ENCODE measurements at regions not wholly inside any gene's neighbourhood (a gene's known extent, or its start where the extent isn't known, plus 50 kb on each side); places are given as distances from the start of the nearest gene placed in this dataset.

- Histone ChIP-seq H3K27me3 (ENCODE audit: low read length) (no peaks in the 10 kb centered on the region), H3K4me2 (ENCODE audit: low read depth, low read length, poor library complexity, severe bottlenecking) (no peak overlapping the region), H2AFZ (ENCODE audit: low read length) (no peak overlapping the region)
These were observed 244.0 kb upstream of the FAM83B start for GRCh38 chr6:54602591-54602990.

GRCh38 chr6:54609981-54610380 lies 236.6 kb upstream of the FAM83B start:
- H3K4me1 ChIP-seq (ENCODE audit: low read length), result no peaks in the 10 kb centered on the region
- H3K79me2 ChIP-seq (ENCODE audit: low read length), result no peaks in the 10 kb centered on the region
- H3K4me3 ChIP-seq (ENCODE audit: low read length), result no peak overlapping the region
- no peak overlapping the region for H2AFZ ChIP-seq (ENCODE audit: low read length)
- H3K9me2 ChIP-seq (replicated peaks; ENCODE audit: insufficient read depth, low read length), result no peaks in the 10 kb centered on the region; the same call in 1 of the 2 replicates
- no peak overlapping the region for H3K9ac ChIP-seq (ENCODE audit: low read length)
- H3K9me3 ChIP-seq (ENCODE audit: low read length), result peaks cover 19% of the 10 kb centered on the region
- no peaks in the 10 kb centered on the region for H3K27me3 ChIP-seq (ENCODE audit: low read length)
- no peaks in the 10 kb centered on the region for H3K36me3 ChIP-seq (ENCODE audit: insufficient read depth, low read length)
- H3K27ac ChIP-seq (ENCODE audit: low read length), result no peak overlapping the region
- H4K20me1 ChIP-seq (ENCODE audit: insufficient read depth, low read depth, low read length), result no peaks in the 10 kb centered on the region
- H3K4me2 ChIP-seq (ENCODE audit: low read depth, low read length, poor library complexity, severe bottlenecking), result no peak overlapping the region
- DNase-seq, result no peak

More at GRCh38 chr6:54602591-54602990, 244.0 kb upstream of the FAM83B start:
- no peak for DNase-seq
- Histone ChIP-seq H3K4me3 (ENCODE audit: low read length) (no peak overlapping the region), H3K79me2 (ENCODE audit: low read length) (no peaks in the 10 kb centered on the region), H4K20me1 (ENCODE audit: insufficient read depth, low read depth, low read length) (no peaks in the 10 kb centered on the region), H3K36me3 (ENCODE audit: insufficient read depth, low read length) (no peaks in the 10 kb centered on the region), H3K9me2 (replicated peaks; ENCODE audit: insufficient read depth, low read length) (no peaks in the 10 kb centered on the region; the same call in 1 of the 2 replicates), H3K4me1 (ENCODE audit: low read length) (no peaks in the 10 kb centered on the region), H3K9me3 (ENCODE audit: low read length) (peaks cover 3% of the 10 kb centered on the region; the same call in 1 of the 2 replicates), H3K27ac (ENCODE audit: low read length) (no peak overlapping the region), H3K9ac (ENCODE audit: low read length) (no peak overlapping the region)

- H3K27ac ChIP-seq (ENCODE audit: low read length), result no peak overlapping the region
- H3K9me3 ChIP-seq (ENCODE audit: low read length), result peaks cover 12% of the 10 kb centered on the region
- no peaks in the 10 kb centered on the region for H4K20me1 ChIP-seq (ENCODE audit: insufficient read depth, low read depth, low read length)
- H3K79me2 ChIP-seq (ENCODE audit: low read length), result no peaks in the 10 kb centered on the region
- H3K27me3 ChIP-seq (ENCODE audit: low read length), result no peaks in the 10 kb centered on the region
- H2AFZ ChIP-seq (ENCODE audit: low read length), result no peak overlapping the region
- H3K36me3 ChIP-seq (ENCODE audit: insufficient read depth, low read length), result no peaks in the 10 kb centered on the region
- DNase-seq, result no peak
- no peak overlapping the region for H3K4me2 ChIP-seq (ENCODE audit: low read depth, low read length, poor library complexity, severe bottlenecking)
- no peak overlapping the region for H3K4me3 ChIP-seq (ENCODE audit: low read length)
- no peaks in the 10 kb centered on the region for H3K9me2 ChIP-seq (replicated peaks; ENCODE audit: insufficient read depth, low read length)
- no peak overlapping the region for H3K9ac ChIP-seq (ENCODE audit: low read length)
- no peaks in the 10 kb centered on the region for H3K4me1 ChIP-seq (ENCODE audit: low read length)
These were observed 233.0 kb upstream of the FAM83B start for GRCh38 chr6:54613596-54613995.

GRCh38 chr6:54614499-54615195 lies 231.9 kb upstream of the FAM83B start:
- H2AFZ ChIP-seq (ENCODE audit: low read length), result no peak overlapping the region
- no peaks in the 10 kb centered on the region for H3K36me3 ChIP-seq (ENCODE audit: insufficient read depth, low read length)
- H3K9ac ChIP-seq (ENCODE audit: low read length), result no peak overlapping the region
- H3K4me2 ChIP-seq (ENCODE audit: low read depth, low read length, poor library complexity, severe bottlenecking), result no peak overlapping the region
- H3K4me1 ChIP-seq (ENCODE audit: low read length), result no peaks in the 10 kb centered on the region
- no peak overlapping the region for H3K27ac ChIP-seq (ENCODE audit: low read length)
- no peaks in the 10 kb centered on the region for H3K79me2 ChIP-seq (ENCODE audit: low read length)
- H3K27me3 ChIP-seq (ENCODE audit: low read length), result no peaks in the 10 kb centered on the region
- no peaks in the 10 kb centered on the region for H4K20me1 ChIP-seq (ENCODE audit: insufficient read depth, low read depth, low read length)
- no peak overlapping the region for H3K4me3 ChIP-seq (ENCODE audit: low read length)
- DNase-seq, result no peak
- H3K9me2 ChIP-seq (replicated peaks; ENCODE audit: insufficient read depth, low read length), result no peaks in the 10 kb centered on the region
- peaks cover 12% of the 10 kb centered on the region for H3K9me3 ChIP-seq (ENCODE audit: low read length)

GRCh38 chr6:54617730-54618129 lies 228.8 kb upstream of the FAM83B start:
- H3K27ac ChIP-seq (ENCODE audit: low read length), result no peak overlapping the region
- H3K4me2 ChIP-seq (ENCODE audit: low read depth, low read length, poor library complexity, severe bottlenecking), result no peak overlapping the region

GRCh38 chr6:54618572-54618971 lies 228.0 kb upstream of the FAM83B start:
- H3K4me2 ChIP-seq (ENCODE audit: low read depth, low read length, poor library complexity, severe bottlenecking), result no peak overlapping the region
- no peak overlapping the region for H3K27ac ChIP-seq (ENCODE audit: low read length)
- no peak for DNase-seq
- no peaks in the 10 kb centered on the region for H4K20me1 ChIP-seq (ENCODE audit: insufficient read depth, low read depth, low read length)
- H2AFZ ChIP-seq (ENCODE audit: low read length), result no peak overlapping the region
- H3K9me3 ChIP-seq (ENCODE audit: low read length), result no peaks in the 10 kb centered on the region; the same call in 1 of the 2 replicates
- H3K27me3 ChIP-seq (ENCODE audit: low read length), result no peaks in the 10 kb centered on the region
- H3K9me2 ChIP-seq (replicated peaks; ENCODE audit: insufficient read depth, low read length), result no peaks in the 10 kb centered on the region
- H3K4me1 ChIP-seq (ENCODE audit: low read length), result no peaks in the 10 kb centered on the region
- no peaks in the 10 kb centered on the region for H3K36me3 ChIP-seq (ENCODE audit: insufficient read depth, low read length)
- H3K79me2 ChIP-seq (ENCODE audit: low read length), result no peaks in the 10 kb centered on the region
- H3K9ac ChIP-seq (ENCODE audit: low read length), result no peak overlapping the region
- H3K4me3 ChIP-seq (ENCODE audit: low read length), result no peak overlapping the region

More at GRCh38 chr6:54617730-54618129, 228.8 kb upstream of the FAM83B start:
- no peak for DNase-seq
- Histone ChIP-seq H3K9ac (ENCODE audit: low read length) (no peak overlapping the region), H3K27me3 (ENCODE audit: low read length) (no peaks in the 10 kb centered on the region), H3K36me3 (ENCODE audit: insufficient read depth, low read length) (no peaks in the 10 kb centered on the region), H3K9me3 (ENCODE audit: low read length) (no peaks in the 10 kb centered on the region; the same call in 1 of the 2 replicates), H2AFZ (ENCODE audit: low read length) (no peak overlapping the region), H3K4me3 (ENCODE audit: low read length) (no peak overlapping the region), H3K79me2 (ENCODE audit: low read length) (no peaks in the 10 kb centered on the region), H3K9me2 (replicated peaks; ENCODE audit: insufficient read depth, low read length) (no peaks in the 10 kb centered on the region), H4K20me1 (ENCODE audit: insufficient read depth, low read depth, low read length) (no peaks in the 10 kb centered on the region), H3K4me1 (ENCODE audit: low read length) (no peaks in the 10 kb centered on the region)

- Histone ChIP-seq H3K36me3 (ENCODE audit: insufficient read depth, low read length) (no peaks in the 10 kb centered on the region), H3K27me3 (ENCODE audit: low read length) (no peaks in the 10 kb centered on the region), H3K27ac (ENCODE audit: low read length) (no peak overlapping the region), H3K4me2 (ENCODE audit: low read depth, low read length, poor library complexity, severe bottlenecking) (no peak overlapping the region), H3K9me3 (ENCODE audit: low read length) (no peaks in the 10 kb centered on the region; the same call in 1 of the 2 replicates), H3K9ac (ENCODE audit: low read length) (no peak overlapping the region), H3K79me2 (ENCODE audit: low read length) (no peaks in the 10 kb centered on the region), H4K20me1 (ENCODE audit: insufficient read depth, low read depth, low read length) (no peaks in the 10 kb centered on the region), H3K4me3 (ENCODE audit: low read length) (no peak overlapping the region), H3K9me2 (replicated peaks; ENCODE audit: insufficient read depth, low read length) (no peaks in the 10 kb centered on the region), H2AFZ (ENCODE audit: low read length) (no peak overlapping the region), H3K4me1 (ENCODE audit: low read length) (no peaks in the 10 kb centered on the region)
- no peak for DNase-seq
These were observed 227.5 kb upstream of the FAM83B start for GRCh38 chr6:54619102-54619501.

- Histone ChIP-seq H3K36me3 (ENCODE audit: insufficient read depth, low read length) (no peaks in the 10 kb centered on the region), H3K9me3 (ENCODE audit: low read length) (0 out of 2 replicates have a peak, but pooled peaks cover 3% of the 10 kb centered on the region), H3K4me2 (ENCODE audit: low read depth, low read length, poor library complexity, severe bottlenecking) (no peak overlapping the region), H3K27me3 (ENCODE audit: low read length) (no peaks in the 10 kb centered on the region), H3K27ac (ENCODE audit: low read length) (no peak overlapping the region), H3K9me2 (replicated peaks; ENCODE audit: insufficient read depth, low read length) (no peaks in the 10 kb centered on the region), H3K79me2 (ENCODE audit: low read length) (no peaks in the 10 kb centered on the region), H3K9ac (ENCODE audit: low read length) (no peak overlapping the region), H3K4me3 (ENCODE audit: low read length) (no peak overlapping the region), H2AFZ (ENCODE audit: low read length) (no peak overlapping the region), H4K20me1 (ENCODE audit: insufficient read depth, low read depth, low read length) (no peaks in the 10 kb centered on the region), H3K4me1 (ENCODE audit: low read length) (no peaks in the 10 kb centered on the region)
- DNase-seq, result peak; percentile 41
These were observed 225.3 kb upstream of the FAM83B start for GRCh38 chr6:54621285-54621684.

Measured in Karpas-422 (cell line).